Mucosa of descending colon (tissue), 3 donors: ENCODE measurements at regions not wholly inside any gene's neighbourhood (a gene's known extent, or its start where the extent isn't known, plus 50 kb on each side); places are given as distances from the start of the nearest gene placed in this dataset.

Source experiments
- ATAC-seq: fragments of 200-7000 bp; cut with Tn5 transposase; one replicate; pipeline ENCODE4 v1.9.1; 2020; ENCODE audit warnings: mild to moderate bottlenecking, moderate library complexity
- DNase-seq, 3 donors: peaks; one replicate each; pipeline ENCODE4 v3.0.0-alpha.2; 2020
- H3K36me3 ChIP-seq: fragments of 200-600 bp; one replicate; pipeline ENCODE4 v1.8.0; 2021; ENCODE audit warnings: low read depth, mild to moderate bottlenecking
- H3K4me1 ChIP-seq: fragments of 200-600 bp; one replicate; pipeline ENCODE4 v1.8.0; 2021; ENCODE audit warnings: low read depth, mild to moderate bottlenecking
- H3K4me3 ChIP-seq: fragments of 200-600 bp; one replicate; pipeline ENCODE4 v1.8.0; 2021; ENCODE audit warnings: mild to moderate bottlenecking
- H3K9me3 ChIP-seq: fragments of 200-600 bp; one replicate; pipeline ENCODE4 v1.8.0; 2021; ENCODE audit warnings: mild to moderate bottlenecking
- intact Hi-C, 2 donors: fragments of 100-400 bp; cut with DNase I in 1 of 2; cut with micrococcal nuclease in 1 of 2; formaldehyde crosslinking; loops; one replicate each; pipeline versions ENCODE4 v1.11.0 to v1.11.1; 2022; cut with DNase I, micrococcal nuclease
- TF ChIP-seq, protein P1 (sequence below): fragments of 200-600 bp; IDR thresholded peaks from one replicate; pipeline ENCODE4 v1.8.0; 2022; ENCODE audit warnings: antibody characterized with exemption, mild to moderate bottlenecking
- donor health status: DM: no; HTN: no; CAD: no; lungs with moderate emphysema.
- donor health status: DM: no; HTN: no; CAD: no.
- donor health status: DM: no; HTN: yes; CAD: no.

DNA sequence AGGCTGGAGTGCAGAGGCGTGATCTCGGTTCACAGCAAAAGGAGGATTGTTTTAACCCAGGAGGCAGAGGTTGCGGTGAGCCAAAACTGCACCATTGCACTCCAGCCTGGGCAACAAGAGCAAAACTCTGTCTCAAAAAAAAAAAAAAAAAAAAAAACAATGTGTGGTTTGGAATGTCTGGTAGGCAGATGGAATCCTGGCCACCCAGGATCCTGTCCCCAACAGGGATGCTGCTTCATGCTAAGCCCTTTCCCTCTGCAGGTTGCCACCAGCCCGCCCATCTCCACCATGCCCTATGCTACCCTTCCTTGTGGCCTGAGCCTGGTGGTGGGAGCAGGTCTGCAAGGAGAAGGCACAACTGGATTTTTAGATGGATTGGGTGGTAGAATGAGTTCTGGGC, 129.7 kb upstream of the HAND1 start:
- ATAC-seq (no peak), DNase-seq (no peak)
- peaks cover 12% of the 10 kb centered on the region for H3K4me1 ChIP-seq
- intact Hi-C loops, result loop anchor here (5.0 kb wide), 2 partner anchors 135 to 140 kb away; no protein-coding TSS in a partner anchor
- no peaks in the 10 kb centered on the region for H3K9me3 ChIP-seq
- no peak overlapping the region for H3K4me3 ChIP-seq
- TF ChIP-seq, protein P1, sequence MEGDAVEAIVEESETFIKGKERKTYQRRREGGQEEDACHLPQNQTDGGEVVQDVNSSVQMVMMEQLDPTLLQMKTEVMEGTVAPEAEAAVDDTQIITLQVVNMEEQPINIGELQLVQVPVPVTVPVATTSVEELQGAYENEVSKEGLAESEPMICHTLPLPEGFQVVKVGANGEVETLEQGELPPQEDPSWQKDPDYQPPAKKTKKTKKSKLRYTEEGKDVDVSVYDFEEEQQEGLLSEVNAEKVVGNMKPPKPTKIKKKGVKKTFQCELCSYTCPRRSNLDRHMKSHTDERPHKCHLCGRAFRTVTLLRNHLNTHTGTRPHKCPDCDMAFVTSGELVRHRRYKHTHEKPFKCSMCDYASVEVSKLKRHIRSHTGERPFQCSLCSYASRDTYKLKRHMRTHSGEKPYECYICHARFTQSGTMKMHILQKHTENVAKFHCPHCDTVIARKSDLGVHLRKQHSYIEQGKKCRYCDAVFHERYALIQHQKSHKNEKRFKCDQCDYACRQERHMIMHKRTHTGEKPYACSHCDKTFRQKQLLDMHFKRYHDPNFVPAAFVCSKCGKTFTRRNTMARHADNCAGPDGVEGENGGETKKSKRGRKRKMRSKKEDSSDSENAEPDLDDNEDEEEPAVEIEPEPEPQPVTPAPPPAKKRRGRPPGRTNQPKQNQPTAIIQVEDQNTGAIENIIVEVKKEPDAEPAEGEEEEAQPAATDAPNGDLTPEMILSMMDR, result no peak
- no peaks in the 10 kb centered on the region for H3K36me3 ChIP-seq

DNA sequence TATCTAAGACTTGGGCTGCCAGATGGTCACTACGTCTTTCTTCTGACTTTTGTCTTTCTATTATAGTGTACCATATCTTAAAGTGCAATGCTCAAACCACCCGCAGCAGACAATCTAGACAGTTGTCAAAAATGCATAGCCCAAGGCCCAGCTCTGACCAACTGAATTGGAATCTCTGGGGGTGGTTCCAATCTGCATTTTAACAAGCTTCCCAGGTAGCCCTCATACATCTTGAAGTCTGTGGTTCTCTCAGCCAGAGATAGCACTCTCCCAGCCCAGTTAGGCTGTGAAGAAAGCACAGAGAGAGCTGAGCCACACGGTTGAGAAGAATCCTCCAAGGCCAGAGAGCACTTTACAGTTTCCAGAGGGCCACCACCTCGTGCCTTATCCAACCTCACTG, 128.2 kb upstream of the HAND1 start:
- intact Hi-C loops, result loop anchor here (5.0 kb wide), 2 partner anchors 134 to 139 kb away; no protein-coding TSS in a partner anchor
- Histone ChIP-seq H3K4me3 (no peak overlapping the region), H3K9me3 (no peaks in the 10 kb centered on the region), H3K36me3 (no peaks in the 10 kb centered on the region), H3K4me1 (peaks cover 10% of the 10 kb centered on the region)
- no peak for DNase-seq
- ATAC-seq, result no peak
- TF ChIP-seq, protein P1, result no peak

DNA sequence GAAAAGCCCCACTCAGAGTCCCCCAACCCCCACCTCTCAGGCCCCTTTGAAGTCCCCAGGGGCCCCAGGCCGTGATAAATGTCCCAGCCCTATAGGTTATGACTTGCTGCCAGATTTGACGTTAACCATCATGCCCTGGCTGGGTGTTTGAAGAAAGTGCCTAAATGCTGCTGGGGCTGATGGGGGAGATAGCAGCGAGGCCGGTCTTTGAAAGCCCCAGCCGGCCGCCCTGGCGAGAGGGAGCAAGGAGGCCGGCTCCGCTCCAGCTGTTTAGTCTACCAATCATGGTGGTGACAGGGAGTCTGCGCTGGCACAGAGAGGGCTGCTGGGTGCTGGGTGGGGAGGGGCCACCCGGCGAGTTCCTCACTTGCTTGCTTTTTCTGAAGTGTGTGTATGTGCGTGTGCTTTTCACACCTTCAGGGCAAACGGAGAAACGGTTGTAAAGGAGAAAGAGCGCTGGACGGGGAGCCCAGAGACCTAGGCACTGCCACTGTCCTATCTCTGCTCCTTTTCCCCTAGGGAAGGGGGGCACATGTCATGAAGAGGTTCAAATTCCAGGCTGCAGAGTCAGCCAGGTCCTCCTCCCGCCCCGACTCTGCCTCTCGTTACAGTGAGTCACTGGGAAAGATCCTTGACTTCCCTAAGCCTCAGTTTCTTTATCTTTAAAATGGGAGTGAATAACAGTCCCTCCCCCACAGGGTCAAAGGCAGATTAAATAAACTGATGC, 126.1 kb upstream of the HAND1 start:
- no peaks in the 10 kb centered on the region for H3K4me1 ChIP-seq
- H3K9me3 ChIP-seq, result no peaks in the 10 kb centered on the region
- TF ChIP-seq, protein P1, result no peak
- intact Hi-C loops, result no loop called here
- DNase-seq (no peak), ATAC-seq (no peak)
- H3K4me3 ChIP-seq, result no peak overlapping the region
- H3K36me3 ChIP-seq, result no peaks in the 10 kb centered on the region

GRCh38 chr5:154603485-154603884, 125.5 kb upstream of the HAND1 start:
- no peak for DNase-seq
- intact Hi-C loops, result no loop called here

GRCh38 chr5:154603011-154603410, 125.0 kb upstream of the HAND1 start:
- TF ChIP-seq, protein P1, result no peak
- no peak overlapping the region for H3K4me3 ChIP-seq
- DNase-seq (no peak), ATAC-seq (no peak)
- no peaks in the 10 kb centered on the region for H3K4me1 ChIP-seq
- no peaks in the 10 kb centered on the region for H3K9me3 ChIP-seq
- intact Hi-C loops, result no loop called here
- H3K36me3 ChIP-seq, result no peaks in the 10 kb centered on the region

More at GRCh38 chr5:154603485-154603884, 125.5 kb upstream of the HAND1 start:
- no peak for ATAC-seq
- Histone ChIP-seq H3K4me1 (no peaks in the 10 kb centered on the region), H3K9me3 (no peaks in the 10 kb centered on the region), H3K4me3 (no peak overlapping the region), H3K36me3 (no peaks in the 10 kb centered on the region)
- TF ChIP-seq, protein P1, result no peak
